ENCODE measurements at regions not wholly inside any gene's neighbourhood (a gene's known extent, or its start where the extent isn't known, plus 50 kb on each side); places are given as distances from the start of the nearest gene placed in this dataset.

GRCh38 chr18:24603151-24603550, 142.7 kb downstream of the HRH4 start:
- intact Hi-C loops (cut with micrococcal nuclease) = no loop called here
- no peaks in the 10 kb centered on the region for H3K9me3 Mint-ChIP-seq (ENCODE audit: insufficient read depth)

GRCh38 chr18:24605444-24605843, 145.0 kb downstream of the HRH4 start:
- H3K4me1 Mint-ChIP-seq = no peaks in the 10 kb centered on the region
- no peak overlapping the region for H3K4me2 ChIP-seq (replicated peaks; ENCODE audit: low read depth, low read length, poor library complexity, severe bottlenecking)
- ATAC-seq (ENCODE audit: low read depth) = no peak
- no peaks in the 10 kb centered on the region for H3K27me3 Mint-ChIP-seq
- H2AFZ ChIP-seq (ENCODE audit: insufficient read depth, low read depth, low read length, poor library complexity, severe bottlenecking) = no peak overlapping the region
- no peak overlapping the region for H3K4me3 ChIP-seq (ENCODE audit: control extremely low read depth in 1 of 5, extremely low read depth in 1 of 5, insufficient read depth in 1 of 5, low read depth in 2 of 5, low read length in 4 of 5)
- ChIA-PET POLR2A (no interaction called here), CTCF (no interaction called here)
- no peaks in the 10 kb centered on the region for H3K9me3 ChIP-seq (ENCODE audit: control extremely low read depth in 1 of 3, control insufficient read depth in 2 of 3, insufficient read depth in 1 of 3, low read length in 2 of 3)
- no peaks in the 10 kb centered on the region for H3K36me3 ChIP-seq (replicated peaks in 1 of 2; ENCODE audit: control extremely low read depth in 1 of 2, control insufficient read depth in 1 of 2, extremely low read depth in 1 of 2, insufficient read depth in 2 of 2, low read length in 1 of 2)
- no CpG with 5 or more reads among the region's 1 CpG for WGBS (ENCODE audit: insufficient coverage)
- H3K27me3 ChIP-seq (replicated peaks in 1 of 4; ENCODE audit: control extremely low read depth in 1 of 4, control insufficient read depth in 3 of 4, insufficient read depth in 4 of 4, low read length in 3 of 4) = no peaks in the 10 kb centered on the region
- no peaks in the 10 kb centered on the region for H4K20me1 ChIP-seq (ENCODE audit: control insufficient read depth, insufficient read depth, low read length, poor library complexity, severe bottlenecking)
- H3K27ac Mint-ChIP-seq = no peak overlapping the region
- H3K79me2 ChIP-seq (ENCODE audit: control insufficient read depth, insufficient read depth, low read length) = no peaks in the 10 kb centered on the region
- no peak overlapping the region for H3K4me3 Mint-ChIP-seq
- H3K4me1 ChIP-seq (ENCODE audit: control insufficient read depth in 2 of 2, insufficient read depth in 2 of 2, low read length in 2 of 2) = no peaks in the 10 kb centered on the region
- TF ChIP-seq CTCF (IDR thresholded peaks at IDR 0.05) (no peak), EZH2 (IDR thresholded peaks at IDR 0.05; ENCODE audit: borderline replicate concordance, insufficient read depth, low read depth, low read length, poor library complexity, severe bottlenecking) (no peak)
- no peak overlapping the region for H3K9ac ChIP-seq (ENCODE audit: low read length)
- intact Hi-C loops (cut with micrococcal nuclease) = no loop called here
- no peak for DNase-seq
- H3K9me3 Mint-ChIP-seq (ENCODE audit: insufficient read depth) = no peaks in the 10 kb centered on the region
- H3K27ac ChIP-seq (ENCODE audit: low read length in 2 of 2) = no peak overlapping the region

More at GRCh38 chr18:24603151-24603550, 142.7 kb downstream of the HRH4 start:
- ATAC-seq (ENCODE audit: low read depth) (no peak), DNase-seq (no peak)
- Mint-ChIP-seq H3K4me1 (no peaks in the 10 kb centered on the region), H3K27ac (no peak overlapping the region), H3K27me3 (peaks cover 4% of the 10 kb centered on the region), H3K4me3 (no peak overlapping the region)
- 91% methylated on average over 3 of the region's 3 CpGs for WGBS (ENCODE audit: insufficient coverage)
- no peaks in the 10 kb centered on the region for H3K79me2 ChIP-seq (ENCODE audit: control insufficient read depth, insufficient read depth, low read length)
- no peaks in the 10 kb centered on the region for H3K36me3 ChIP-seq (replicated peaks in 1 of 2; ENCODE audit: control extremely low read depth in 1 of 2, control insufficient read depth in 1 of 2, extremely low read depth in 1 of 2, insufficient read depth in 2 of 2, low read length in 1 of 2)
- ChIA-PET POLR2A (no interaction called here), CTCF (no interaction called here)
- H2AFZ ChIP-seq (ENCODE audit: insufficient read depth, low read depth, low read length, poor library complexity, severe bottlenecking) = no peak overlapping the region
- H3K4me3 ChIP-seq (ENCODE audit: control extremely low read depth in 1 of 5, extremely low read depth in 1 of 5, insufficient read depth in 1 of 5, low read depth in 2 of 5, low read length in 4 of 5) = no peak overlapping the region
- no peak overlapping the region for H3K4me2 ChIP-seq (replicated peaks; ENCODE audit: low read depth, low read length, poor library complexity, severe bottlenecking)
- TF ChIP-seq CTCF (IDR thresholded peaks at IDR 0.05) = no peak
- no peak for TF ChIP-seq EZH2 (IDR thresholded peaks at IDR 0.05; ENCODE audit: borderline replicate concordance, insufficient read depth, low read depth, low read length, poor library complexity, severe bottlenecking)
- no peak overlapping the region for H3K9ac ChIP-seq (ENCODE audit: low read length)
- H3K27me3 ChIP-seq (replicated peaks in 1 of 4; ENCODE audit: control extremely low read depth in 1 of 4, control insufficient read depth in 3 of 4, insufficient read depth in 4 of 4, low read length in 3 of 4) = no peaks in the 10 kb centered on the region
- H3K27ac ChIP-seq (ENCODE audit: low read length in 2 of 2) = no peak overlapping the region
- no peaks in the 10 kb centered on the region for H3K4me1 ChIP-seq (ENCODE audit: control insufficient read depth in 2 of 2, insufficient read depth in 2 of 2, low read length in 2 of 2)
- H4K20me1 ChIP-seq (ENCODE audit: control insufficient read depth, insufficient read depth, low read length, poor library complexity, severe bottlenecking) = no peaks in the 10 kb centered on the region
- H3K9me3 ChIP-seq (ENCODE audit: control extremely low read depth in 1 of 3, control insufficient read depth in 2 of 3, insufficient read depth in 1 of 3, low read length in 2 of 3) = no peaks in the 10 kb centered on the region

All from B cell (primary cell).